K562 (cell line): ENCODE measurements at regions not wholly inside any gene's neighbourhood (a gene's known extent, or its start where the extent isn't known, plus 50 kb on each side); places are given as distances from the start of the nearest gene placed in this dataset.

Experiments used
- ETV5 ChIP-seq: sonication (generic); formaldehyde crosslinking; IDR thresholded peaks from 2 replicates; pipeline ENCODE4 v1.4.0; 2020; ENCODE audit warnings: low read depth, mild to moderate bottlenecking, missing genetic modification reagents
- EZH2 ChIP-seq: IDR thresholded peaks from 2 replicates; pipeline ENCODE4 v1.6.1; 2012; ENCODE audit warnings: low read depth, mild to moderate bottlenecking, inconsistent platforms, low read length, borderline replicate concordance
- GATAD2B ChIP-seq: fragments of 450-650 bp; IDR thresholded peaks from 2 replicates; pipeline ENCODE4 v1.6.1; 2017; ENCODE audit warnings: mild to moderate bottlenecking, borderline replicate concordance
- GTF3C2 ChIP-seq: IDR thresholded peaks from 3 replicates; pipeline ENCODE4 v1.6.1; 2011; ENCODE audit warnings: borderline replicate concordance, mild to moderate bottlenecking, moderate library complexity; ENCODE audit not compliant: insufficient read length; ENCODE audit errors: extremely low read depth
- HNRNPL ChIP-seq: fragments of 200-400 bp; formaldehyde crosslinking; IDR thresholded peaks from 2 replicates; pipeline ENCODE4 v1.6.1; 2017; ENCODE audit warnings: low read depth, mild to moderate bottlenecking, low read length
- IRF1 ChIP-seq: sonication (generic); formaldehyde crosslinking; IDR thresholded peaks from 2 replicates; pipeline ENCODE4 v1.8.0; 2022; ENCODE audit warnings: missing genetic modification reagents, mild to moderate bottlenecking, borderline replicate concordance
- KAT8 ChIP-seq: fragments of 450-650 bp; IDR thresholded peaks from 2 replicates; pipeline ENCODE4 v1.6.1; 2016; ENCODE audit warnings: low read depth, mild to moderate bottlenecking
- POLR2AphosphoS2 ChIP-seq: IDR thresholded peaks from 2 replicates; pipeline ENCODE4 v1.6.1; 2012; ENCODE audit warnings: low read length, improper control_type of control experiment
- SP1 ChIP-seq: sonication (generic); formaldehyde crosslinking; IDR thresholded peaks from 2 replicates; pipeline ENCODE4 v1.8.1; 2022; ENCODE audit warnings: mild to moderate bottlenecking, missing genetic modification reagents
- ZKSCAN8 ChIP-seq: fragments of 200-800 bp; sonication (Bioruptor generic); IDR thresholded peaks from 2 replicates; pipeline ENCODE4 v1.6.1; 2016; ENCODE audit warnings: missing genetic modification characterization, missing compliant biosample characterization
- ZSCAN29 ChIP-seq: fragments of 450-650 bp; IDR thresholded peaks from 2 replicates; pipeline ENCODE4 v1.6.1; 2017
- TF ChIP-seq, protein P1 (sequence below), 2 experiments: fragments of 450-650 bp; IDR thresholded peaks; 2 replicates each; pipeline ENCODE4 v1.6.1; 2016; ENCODE audit warnings: mild to moderate bottlenecking in 2 of 2, borderline replicate concordance in 1 of 2, low read depth in 1 of 2, moderate library complexity in 1 of 2
- TF ChIP-seq, protein P2 (sequence below), 2 experiments: fragments of 450-650 bp; formaldehyde crosslinking in 1 of 2; IDR thresholded peaks; 2 replicates each; pipeline versions ENCODE4 v1.4.0 to v1.6.1; 2014 to 2020; ENCODE audit warnings: mild to moderate bottlenecking in 2 of 2, borderline replicate concordance in 1 of 2, low read depth in 1 of 2

- TF ChIP-seq EZH2: no peak
- TF ChIP-seq, protein P1, sequence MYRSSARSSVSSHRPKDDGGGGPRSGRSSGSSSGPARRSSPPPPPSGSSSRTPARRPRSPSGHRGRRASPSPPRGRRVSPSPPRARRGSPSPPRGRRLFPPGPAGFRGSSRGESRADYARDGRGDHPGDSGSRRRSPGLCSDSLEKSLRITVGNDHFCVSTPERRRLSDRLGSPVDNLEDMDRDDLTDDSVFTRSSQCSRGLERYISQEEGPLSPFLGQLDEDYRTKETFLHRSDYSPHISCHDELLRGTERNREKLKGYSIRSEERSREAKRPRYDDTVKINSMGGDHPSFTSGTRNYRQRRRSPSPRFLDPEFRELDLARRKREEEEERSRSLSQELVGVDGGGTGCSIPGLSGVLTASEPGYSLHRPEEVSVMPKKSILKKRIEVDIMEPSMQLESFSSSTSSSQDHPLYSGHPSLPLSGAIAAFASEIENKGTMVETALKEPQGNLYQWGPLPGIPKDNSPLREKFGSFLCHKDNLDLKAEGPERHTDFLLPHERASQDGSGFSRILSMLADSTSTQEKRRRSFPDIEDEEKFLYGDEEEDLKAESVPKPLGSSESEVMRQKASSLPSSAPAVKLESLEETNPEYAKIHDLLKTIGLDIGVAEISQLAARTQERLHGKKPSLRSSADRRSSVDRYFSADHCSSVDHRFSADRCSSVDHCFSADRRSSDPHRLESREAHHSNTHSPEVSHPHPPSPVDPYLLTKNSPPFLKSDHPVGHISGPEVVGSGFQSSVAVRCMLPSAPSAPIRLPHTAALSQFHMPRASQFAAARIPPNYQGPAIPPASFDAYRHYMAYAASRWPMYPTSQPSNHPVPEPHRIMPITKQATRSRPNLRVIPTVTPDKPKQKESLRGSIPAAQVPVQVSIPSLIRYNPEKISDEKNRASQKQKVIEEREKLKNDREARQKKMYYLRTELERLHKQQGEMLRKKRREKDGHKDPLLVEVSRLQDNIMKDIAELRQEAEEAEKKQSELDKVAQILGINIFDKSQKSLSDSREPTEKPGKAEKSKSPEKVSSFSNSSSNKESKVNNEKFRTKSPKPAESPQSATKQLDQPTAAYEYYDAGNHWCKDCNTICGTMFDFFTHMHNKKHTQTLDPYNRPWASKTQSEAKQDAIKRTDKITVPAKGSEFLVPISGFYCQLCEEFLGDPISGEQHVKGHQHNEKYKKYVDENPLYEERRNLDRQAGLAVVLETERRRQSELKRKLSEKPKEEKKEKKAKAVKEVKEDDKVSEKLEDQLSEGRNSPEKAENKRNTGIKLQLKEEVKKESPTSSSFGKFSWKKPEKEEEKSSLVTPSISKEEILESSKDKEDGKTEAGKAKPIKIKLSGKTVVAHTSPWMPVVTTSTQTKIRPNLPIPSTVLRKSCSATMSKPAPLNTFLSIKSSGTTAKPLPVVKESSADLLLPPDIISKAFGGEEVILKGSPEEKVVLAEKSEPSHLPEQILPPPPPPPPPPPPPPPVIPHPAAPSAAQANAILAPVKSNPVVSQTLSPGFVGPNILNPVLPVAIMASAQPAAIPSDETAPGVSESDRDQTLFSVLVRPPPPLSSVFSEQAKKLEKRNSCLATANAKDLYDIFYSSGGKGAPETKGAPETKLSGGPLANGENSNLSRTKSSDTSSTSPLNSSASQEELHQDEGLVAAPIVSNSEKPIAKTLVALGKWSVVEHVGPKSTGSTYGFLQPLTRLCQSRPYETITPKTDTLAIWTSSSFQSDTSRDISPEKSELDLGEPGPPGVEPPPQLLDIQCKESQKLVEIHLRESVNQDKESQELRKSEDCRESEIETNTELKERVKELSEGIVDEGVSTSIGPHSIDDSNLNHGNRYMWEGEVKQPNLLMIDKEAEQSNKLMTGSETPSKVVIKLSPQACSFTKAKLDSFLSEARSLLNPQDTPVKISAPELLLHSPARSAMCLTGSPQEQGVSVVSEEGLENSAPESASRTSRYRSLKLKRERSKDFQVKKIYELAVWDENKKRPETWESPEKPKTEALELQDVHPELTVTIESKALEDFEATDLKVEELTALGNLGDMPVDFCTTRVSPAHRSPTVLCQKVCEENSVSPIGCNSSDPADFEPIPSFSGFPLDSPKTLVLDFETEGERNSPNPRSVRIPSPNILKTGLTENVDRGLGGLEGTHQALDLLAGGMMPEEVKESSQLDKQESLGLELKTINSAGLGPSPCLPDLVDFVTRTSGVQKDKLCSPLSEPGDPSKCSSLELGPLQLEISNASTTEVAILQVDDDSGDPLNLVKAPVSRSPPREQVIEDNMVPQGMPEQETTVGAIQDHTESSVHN (IDR thresholded peaks at IDR 0.05; ENCODE audit: borderline replicate concordance in 1 of 2, low read depth in 1 of 2): no peak
- TF ChIP-seq IRF1 (CRISPR knock-in tag): no peak
- TF ChIP-seq, protein P2, sequence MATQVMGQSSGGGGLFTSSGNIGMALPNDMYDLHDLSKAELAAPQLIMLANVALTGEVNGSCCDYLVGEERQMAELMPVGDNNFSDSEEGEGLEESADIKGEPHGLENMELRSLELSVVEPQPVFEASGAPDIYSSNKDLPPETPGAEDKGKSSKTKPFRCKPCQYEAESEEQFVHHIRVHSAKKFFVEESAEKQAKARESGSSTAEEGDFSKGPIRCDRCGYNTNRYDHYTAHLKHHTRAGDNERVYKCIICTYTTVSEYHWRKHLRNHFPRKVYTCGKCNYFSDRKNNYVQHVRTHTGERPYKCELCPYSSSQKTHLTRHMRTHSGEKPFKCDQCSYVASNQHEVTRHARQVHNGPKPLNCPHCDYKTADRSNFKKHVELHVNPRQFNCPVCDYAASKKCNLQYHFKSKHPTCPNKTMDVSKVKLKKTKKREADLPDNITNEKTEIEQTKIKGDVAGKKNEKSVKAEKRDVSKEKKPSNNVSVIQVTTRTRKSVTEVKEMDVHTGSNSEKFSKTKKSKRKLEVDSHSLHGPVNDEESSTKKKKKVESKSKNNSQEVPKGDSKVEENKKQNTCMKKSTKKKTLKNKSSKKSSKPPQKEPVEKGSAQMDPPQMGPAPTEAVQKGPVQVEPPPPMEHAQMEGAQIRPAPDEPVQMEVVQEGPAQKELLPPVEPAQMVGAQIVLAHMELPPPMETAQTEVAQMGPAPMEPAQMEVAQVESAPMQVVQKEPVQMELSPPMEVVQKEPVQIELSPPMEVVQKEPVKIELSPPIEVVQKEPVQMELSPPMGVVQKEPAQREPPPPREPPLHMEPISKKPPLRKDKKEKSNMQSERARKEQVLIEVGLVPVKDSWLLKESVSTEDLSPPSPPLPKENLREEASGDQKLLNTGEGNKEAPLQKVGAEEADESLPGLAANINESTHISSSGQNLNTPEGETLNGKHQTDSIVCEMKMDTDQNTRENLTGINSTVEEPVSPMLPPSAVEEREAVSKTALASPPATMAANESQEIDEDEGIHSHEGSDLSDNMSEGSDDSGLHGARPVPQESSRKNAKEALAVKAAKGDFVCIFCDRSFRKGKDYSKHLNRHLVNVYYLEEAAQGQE (IDR thresholded peaks at IDR 0.05; ENCODE audit: borderline replicate concordance): no peak
- TF ChIP-seq, protein P2 (CRISPR knock-in tag; IDR thresholded peaks at IDR 0.05; ENCODE audit: low read depth): no peak
- TF ChIP-seq ZSCAN29: no peak
- TF ChIP-seq GTF3C2: no peak
- TF ChIP-seq HNRNPL: no peak
- no peak for TF ChIP-seq KAT8
- no peak for TF ChIP-seq POLR2AphosphoS2
- TF ChIP-seq SP1 (CRISPR knock-in tag): no peak
- TF ChIP-seq GATAD2B: no peak
- TF ChIP-seq ZKSCAN8 (CRISPR knock-in tag): no peak
- TF ChIP-seq ETV5 (CRISPR knock-in tag): no peak
These were observed 814.0 kb downstream of the BRD1 start for GRCh38 chr22:49013707-49014106.
